AG04449 (cell line): ENCODE measurements at regions not wholly inside any gene's neighbourhood (a gene's known extent, or its start where the extent isn't known, plus 50 kb on each side); places are given as distances from the start of the nearest gene placed in this dataset.

Experiments
- CTCF ChIA-PET: fragments of 350-600 bp; formaldehyde crosslinking; extraction: SDS; loops from one replicate; lab custom pipeline; 2021; ENCODE audit warnings: antibody characterized with exemption; lab: Yijun Ruan, JAX
- POLR2A ChIA-PET: fragments of 400-600, 350-600 bp; formaldehyde crosslinking; extraction: SDS; loops from one replicate; lab custom pipeline; 2020; ENCODE audit warnings: antibody characterized with exemption, inconsistent platforms; lab: Yijun Ruan, JAX
- DNase-seq: peaks from one replicate; pipeline ENCODE4 v3.0.0-alpha.2; 2010; ENCODE audit warnings: low read depth, low spot score
- H3K4me3 ChIP-seq: 2 replicates; pipeline ENCODE4 v1.5.1; 2011; ENCODE audit warnings: low read depth, mild to moderate bottlenecking, control low read depth, low read length
- CTCF ChIP-seq: IDR thresholded peaks from one replicate; pipeline ENCODE4 v1.5.1; 2011; ENCODE audit warnings: mild to moderate bottlenecking, moderate library complexity, low read length, control low read depth, inconsistent platforms; ENCODE audit not compliant: insufficient read depth; ENCODE audit errors: missing control alignments

GRCh38 chr2:147469471-147469870, 375.4 kb upstream of the ACVR2A start:
- DNase-seq = no peak
- POLR2A ChIA-PET = no interaction called here

GRCh38 chr2:147468963-147469362, 375.9 kb upstream of the ACVR2A start:
- ChIA-PET CTCF (no interaction called here), POLR2A (no interaction called here)

More at GRCh38 chr2:147469471-147469870, 375.4 kb upstream of the ACVR2A start:
- TF ChIP-seq CTCF = no peak
- no peak overlapping the region for H3K4me3 ChIP-seq
- CTCF ChIA-PET = no interaction called here

GRCh38 chr2:147468349-147468748, 376.5 kb upstream of the ACVR2A start:
- ChIA-PET CTCF (no interaction called here), POLR2A (no interaction called here)
- no peak for DNase-seq
- no peak overlapping the region for H3K4me3 ChIP-seq
- no peak for TF ChIP-seq CTCF

More at GRCh38 chr2:147468963-147469362, 375.9 kb upstream of the ACVR2A start:
- H3K4me3 ChIP-seq = no peak overlapping the region
- no peak for DNase-seq
- no peak for TF ChIP-seq CTCF

DNA sequence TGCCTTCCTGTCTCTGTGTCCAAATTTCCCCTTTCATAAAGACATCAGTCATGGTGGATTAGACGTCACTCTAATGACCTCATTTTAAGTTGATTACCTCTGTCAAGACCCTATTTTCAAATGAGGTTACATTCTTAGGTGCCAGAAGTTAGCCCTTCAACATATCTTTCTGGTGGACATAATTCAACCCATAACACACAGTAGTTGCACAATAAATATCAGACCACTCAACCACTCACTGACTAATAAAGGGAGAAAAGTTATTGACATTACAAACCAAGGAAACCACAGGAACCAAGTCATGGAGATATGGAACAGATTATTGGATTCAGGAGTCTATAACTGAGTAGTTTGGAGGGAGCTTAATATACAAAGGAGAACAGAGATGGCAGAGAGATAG, 377.4 kb upstream of the ACVR2A start:
- H3K4me3 ChIP-seq = no peak overlapping the region
- no peak for DNase-seq
- no peak for TF ChIP-seq CTCF
- ChIA-PET CTCF (no interaction called here), POLR2A (no interaction called here)

GRCh38 chr2:147464737-147465357, 380.0 kb upstream of the ACVR2A start:
- no peak for DNase-seq
- no peak overlapping the region for H3K4me3 ChIP-seq
- ChIA-PET POLR2A (no interaction called here), CTCF (no interaction called here)
- TF ChIP-seq CTCF = no peak

GRCh38 chr2:147463881-147464520, 380.8 kb upstream of the ACVR2A start:
- CTCF ChIA-PET = no interaction called here
- TF ChIP-seq CTCF = no peak
- POLR2A ChIA-PET = no interaction called here
- no peak overlapping the region for H3K4me3 ChIP-seq
- DNase-seq = no peak
